ENCODE measurements at regions not wholly inside any gene's neighbourhood (a gene's known extent, or its start where the extent isn't known, plus 50 kb on each side); places are given as distances from the start of the nearest gene placed in this dataset.

DNA sequence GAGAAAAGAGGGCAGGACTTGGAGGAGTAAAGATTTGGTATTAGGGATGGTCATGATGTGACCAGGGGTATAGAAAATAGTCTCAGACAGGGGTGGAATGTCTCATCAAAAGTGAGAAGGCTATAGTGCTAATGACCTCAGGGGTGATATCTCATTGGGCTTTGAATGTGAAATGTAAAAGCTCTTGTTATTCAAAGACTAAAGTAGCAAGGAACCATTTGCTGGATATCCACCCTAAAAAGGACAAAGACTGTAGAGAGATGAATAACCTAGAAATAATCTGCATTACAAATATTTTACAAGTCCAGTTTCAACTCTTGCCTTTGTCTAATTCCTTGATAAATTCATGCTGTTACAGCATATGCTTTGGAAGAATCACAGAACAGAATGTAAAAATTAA lies 224.4 kb downstream of the ICOS start:
- ATAC-seq (ENCODE audit: low read depth), result no peak
- H3K9ac ChIP-seq (ENCODE audit: low read length), result no peak overlapping the region
- CTCF ChIA-PET, result interaction anchor here (0.8 kb wide), 1 partner anchor 16 kb away, joined by 3 read pairs; no protein-coding TSS in a partner anchor
- intact Hi-C loops (cut with micrococcal nuclease), result no loop called here
- H3K4me2 ChIP-seq (replicated peaks; ENCODE audit: low read depth, low read length, poor library complexity, severe bottlenecking), result no peak overlapping the region
- no peaks in the 10 kb centered on the region for H3K27me3 ChIP-seq (replicated peaks in 1 of 4; ENCODE audit: control extremely low read depth in 1 of 4, control insufficient read depth in 3 of 4, insufficient read depth in 4 of 4, low read length in 3 of 4)
- DNase-seq, result no peak
- no peaks in the 10 kb centered on the region for H3K36me3 ChIP-seq (replicated peaks in 1 of 2; ENCODE audit: control extremely low read depth in 1 of 2, control insufficient read depth in 1 of 2, extremely low read depth in 1 of 2, insufficient read depth in 2 of 2, low read length in 1 of 2)
- no peak overlapping the region for H3K27ac Mint-ChIP-seq
- no peak overlapping the region for H2AFZ ChIP-seq (ENCODE audit: insufficient read depth, low read depth, low read length, poor library complexity, severe bottlenecking)
- peaks cover 0 to 6% (median 1%) of the 10 kb centered on the region in 3 donors for H3K9me3 ChIP-seq (ENCODE audit: control extremely low read depth in 1 of 3, control insufficient read depth in 2 of 3, insufficient read depth in 1 of 3, low read length in 2 of 3)
- peaks cover 9% of the 10 kb centered on the region for H3K9me3 Mint-ChIP-seq (ENCODE audit: insufficient read depth)
- H3K4me1 Mint-ChIP-seq, result no peaks in the 10 kb centered on the region
- H3K27me3 Mint-ChIP-seq, result peaks cover 13% of the 10 kb centered on the region
- H3K4me3 Mint-ChIP-seq, result no peak overlapping the region
- POLR2A ChIA-PET, result no interaction called here
- H4K20me1 ChIP-seq (ENCODE audit: control insufficient read depth, insufficient read depth, low read length, poor library complexity, severe bottlenecking), result no peaks in the 10 kb centered on the region
- no peak overlapping the region for H3K27ac ChIP-seq (ENCODE audit: low read length in 2 of 2)
- no peaks in the 10 kb centered on the region for H3K79me2 ChIP-seq (ENCODE audit: control insufficient read depth, insufficient read depth, low read length)
- H3K4me3 ChIP-seq (ENCODE audit: control extremely low read depth in 1 of 5, extremely low read depth in 1 of 5, insufficient read depth in 1 of 5, low read depth in 2 of 5, low read length in 4 of 5), result no peak overlapping the region
- TF ChIP-seq EZH2 (IDR thresholded peaks at IDR 0.05; ENCODE audit: borderline replicate concordance, insufficient read depth, low read depth, low read length, poor library complexity, severe bottlenecking), result no peak
- no peak for TF ChIP-seq CTCF (IDR thresholded peaks at IDR 0.05)
- no peaks in the 10 kb centered on the region for H3K4me1 ChIP-seq (ENCODE audit: control insufficient read depth in 2 of 2, insufficient read depth in 2 of 2, low read length in 2 of 2)

DNA sequence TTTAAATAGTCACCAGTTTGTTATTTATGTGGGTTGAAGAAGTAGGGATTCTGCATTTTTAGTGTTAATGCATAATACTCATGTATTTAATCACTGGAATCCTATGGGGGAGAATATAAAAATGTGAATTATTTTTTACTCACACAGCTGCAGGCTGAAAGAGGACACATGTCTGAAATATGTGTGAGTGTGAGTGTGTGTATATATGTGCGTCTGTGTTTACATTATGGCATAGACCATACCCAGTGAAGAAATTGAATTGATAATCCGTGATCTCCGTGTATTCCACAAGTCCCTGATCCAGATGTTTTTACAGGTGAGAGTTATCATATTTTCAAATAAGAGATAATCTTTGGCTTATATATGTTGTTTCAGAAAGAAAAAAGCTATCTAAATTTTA lies 225.3 kb downstream of the ICOS start:
- Histone ChIP-seq H3K4me2 (replicated peaks; ENCODE audit: low read depth, low read length, poor library complexity, severe bottlenecking) (no peak overlapping the region), H3K4me3 (ENCODE audit: control extremely low read depth in 1 of 5, extremely low read depth in 1 of 5, insufficient read depth in 1 of 5, low read depth in 2 of 5, low read length in 4 of 5) (no peak overlapping the region), H3K9ac (ENCODE audit: low read length) (no peak overlapping the region), H3K27me3 (replicated peaks in 1 of 4; ENCODE audit: control extremely low read depth in 1 of 4, control insufficient read depth in 3 of 4, insufficient read depth in 4 of 4, low read length in 3 of 4) (no peaks in the 10 kb centered on the region), H2AFZ (ENCODE audit: insufficient read depth, low read depth, low read length, poor library complexity, severe bottlenecking) (no peak overlapping the region), H3K79me2 (ENCODE audit: control insufficient read depth, insufficient read depth, low read length) (no peaks in the 10 kb centered on the region), H3K27ac (ENCODE audit: low read length in 2 of 2) (no peak overlapping the region), H3K9me3 (ENCODE audit: control extremely low read depth in 1 of 3, control insufficient read depth in 2 of 3, insufficient read depth in 1 of 3, low read length in 2 of 3) (peaks cover 0 to 6% (median 1%) of the 10 kb centered on the region in 3 donors), H3K36me3 (replicated peaks in 1 of 2; ENCODE audit: control extremely low read depth in 1 of 2, control insufficient read depth in 1 of 2, extremely low read depth in 1 of 2, insufficient read depth in 2 of 2, low read length in 1 of 2) (no peaks in the 10 kb centered on the region), H4K20me1 (ENCODE audit: control insufficient read depth, insufficient read depth, low read length, poor library complexity, severe bottlenecking) (no peaks in the 10 kb centered on the region), H3K4me1 (ENCODE audit: control insufficient read depth in 2 of 2, insufficient read depth in 2 of 2, low read length in 2 of 2) (no peaks in the 10 kb centered on the region)
- no CpG with 5 or more reads among the region's 3 CpGs for WGBS (ENCODE audit: insufficient coverage)
- peaks cover 9% of the 10 kb centered on the region for H3K9me3 Mint-ChIP-seq (ENCODE audit: insufficient read depth)
- ChIA-PET POLR2A (no interaction called here), CTCF (interaction anchor here (0.8 kb wide), 1 partner anchor 16 kb away, joined by 3 read pairs; no protein-coding TSS in a partner anchor)
- no peak for TF ChIP-seq CTCF (IDR thresholded peaks at IDR 0.05)
- TF ChIP-seq EZH2 (IDR thresholded peaks at IDR 0.05; ENCODE audit: borderline replicate concordance, insufficient read depth, low read depth, low read length, poor library complexity, severe bottlenecking), result no peak
- intact Hi-C loops (cut with micrococcal nuclease), result no loop called here
- ATAC-seq (ENCODE audit: low read depth), result no peak
- H3K27me3 Mint-ChIP-seq, result peaks cover 13% of the 10 kb centered on the region
- no peaks in the 10 kb centered on the region for H3K4me1 Mint-ChIP-seq
- no peak overlapping the region for H3K27ac Mint-ChIP-seq
- DNase-seq, result no peak
- no peak overlapping the region for H3K4me3 Mint-ChIP-seq
